22Rv1 (cell line): ENCODE measurements at regions not wholly inside any gene's neighbourhood (a gene's known extent, or its start where the extent isn't known, plus 50 kb on each side); places are given as distances from the start of the nearest gene placed in this dataset.

Experiments used
- ZFX ChIP-seq: fragments of 450-650 bp; IDR thresholded peaks from 2 replicates; pipeline ENCODE4 v1.6.1; 2017; ENCODE audit warnings: antibody characterized with exemption, borderline replicate concordance
- TF ChIP-seq, protein P1 (sequence below): fragments of 450-650 bp; IDR thresholded peaks from 2 replicates; pipeline ENCODE4 v1.5.1; 2017; ENCODE audit warnings: mild to moderate bottlenecking

DNA sequence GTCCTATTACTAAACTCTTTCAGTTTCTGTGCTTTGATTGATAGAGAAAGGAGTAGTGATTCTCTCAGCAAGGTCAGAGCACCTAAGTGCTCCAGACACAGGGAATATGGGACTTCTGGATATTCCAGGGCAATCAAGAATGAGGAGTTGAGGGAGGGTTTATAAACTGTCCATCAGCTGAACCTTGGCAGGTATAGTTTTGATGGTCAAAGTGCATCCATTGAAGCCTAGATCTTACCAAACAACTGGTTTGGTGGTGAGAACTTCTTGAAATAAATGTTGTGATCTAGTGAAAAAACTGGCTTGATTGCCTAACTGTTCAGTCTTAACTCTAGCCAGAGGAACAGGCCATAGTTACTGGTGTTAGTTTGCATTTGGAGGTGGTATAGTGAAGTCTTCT, 207.0 kb upstream of the ONECUT1 start:
- TF ChIP-seq, protein P1, sequence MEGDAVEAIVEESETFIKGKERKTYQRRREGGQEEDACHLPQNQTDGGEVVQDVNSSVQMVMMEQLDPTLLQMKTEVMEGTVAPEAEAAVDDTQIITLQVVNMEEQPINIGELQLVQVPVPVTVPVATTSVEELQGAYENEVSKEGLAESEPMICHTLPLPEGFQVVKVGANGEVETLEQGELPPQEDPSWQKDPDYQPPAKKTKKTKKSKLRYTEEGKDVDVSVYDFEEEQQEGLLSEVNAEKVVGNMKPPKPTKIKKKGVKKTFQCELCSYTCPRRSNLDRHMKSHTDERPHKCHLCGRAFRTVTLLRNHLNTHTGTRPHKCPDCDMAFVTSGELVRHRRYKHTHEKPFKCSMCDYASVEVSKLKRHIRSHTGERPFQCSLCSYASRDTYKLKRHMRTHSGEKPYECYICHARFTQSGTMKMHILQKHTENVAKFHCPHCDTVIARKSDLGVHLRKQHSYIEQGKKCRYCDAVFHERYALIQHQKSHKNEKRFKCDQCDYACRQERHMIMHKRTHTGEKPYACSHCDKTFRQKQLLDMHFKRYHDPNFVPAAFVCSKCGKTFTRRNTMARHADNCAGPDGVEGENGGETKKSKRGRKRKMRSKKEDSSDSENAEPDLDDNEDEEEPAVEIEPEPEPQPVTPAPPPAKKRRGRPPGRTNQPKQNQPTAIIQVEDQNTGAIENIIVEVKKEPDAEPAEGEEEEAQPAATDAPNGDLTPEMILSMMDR = no peak
- no peak for TF ChIP-seq ZFX
